Right lung (tissue), 2 donors: ENCODE measurements at regions not wholly inside any gene's neighbourhood (a gene's known extent, or its start where the extent isn't known, plus 50 kb on each side); places are given as distances from the start of the nearest gene placed in this dataset.

Source experiments
- DNase-seq, 2 donors: peaks; one replicate each; pipeline ENCODE4 v3.0.0-alpha.2; 2013

DNA sequence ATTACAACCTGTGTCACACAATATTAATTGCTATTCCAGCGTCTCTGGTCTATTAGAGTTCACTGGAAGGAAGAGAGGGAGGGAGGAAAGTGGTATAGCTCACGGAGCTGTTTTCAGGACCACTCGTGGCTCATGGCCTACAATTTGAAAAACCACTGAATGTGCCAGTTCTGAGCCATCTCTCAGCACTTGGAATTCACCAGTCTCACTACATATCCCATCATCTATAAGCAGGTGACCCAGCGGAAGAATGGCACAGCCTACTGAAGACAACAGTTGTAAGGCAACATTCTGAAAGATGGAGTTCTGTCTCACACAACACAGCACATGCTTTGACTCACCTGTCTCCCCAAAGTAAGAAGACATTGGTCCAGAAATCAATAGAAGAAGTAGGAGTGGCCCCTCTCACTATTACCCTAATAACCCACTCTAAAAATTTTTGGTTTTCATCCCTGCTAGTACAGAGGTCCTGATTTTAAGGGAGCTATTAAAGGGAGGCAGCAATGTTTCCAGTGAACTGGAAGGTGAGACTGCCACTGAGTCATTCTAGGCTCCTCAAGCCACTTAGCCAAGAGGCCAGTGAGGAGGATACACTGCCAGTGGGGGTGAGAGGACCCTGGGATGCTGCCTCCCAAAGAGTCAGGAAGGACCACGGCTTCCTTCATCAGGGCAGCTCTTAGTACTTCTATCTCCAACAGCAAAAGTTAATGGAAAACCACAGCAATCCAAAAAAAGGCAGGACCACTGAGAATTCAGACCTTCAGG, 50.0 kb upstream of the DOCK9 start:
- DNase-seq = no peak

DNA sequence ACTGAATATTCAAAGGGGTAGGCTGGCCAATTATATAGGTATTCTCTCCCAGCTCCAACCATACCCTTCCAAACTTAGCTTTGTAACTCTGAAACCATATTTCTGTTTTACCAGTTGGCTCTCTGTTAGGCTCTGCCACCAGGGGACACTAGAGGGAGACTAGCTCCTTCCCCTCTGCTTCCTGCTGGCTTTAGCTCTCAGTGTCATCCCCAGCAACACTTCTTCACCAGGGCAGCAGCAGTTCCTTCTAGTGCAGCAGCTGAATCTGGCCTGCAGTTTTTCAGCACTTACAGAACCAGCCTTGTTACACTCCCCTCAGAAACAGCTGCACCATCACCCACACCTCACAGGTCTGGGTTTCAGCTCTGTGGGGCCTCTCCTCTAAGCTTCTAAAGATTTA, 51.0 kb upstream of the DOCK9 start:
- DNase-seq = no peak

DNA sequence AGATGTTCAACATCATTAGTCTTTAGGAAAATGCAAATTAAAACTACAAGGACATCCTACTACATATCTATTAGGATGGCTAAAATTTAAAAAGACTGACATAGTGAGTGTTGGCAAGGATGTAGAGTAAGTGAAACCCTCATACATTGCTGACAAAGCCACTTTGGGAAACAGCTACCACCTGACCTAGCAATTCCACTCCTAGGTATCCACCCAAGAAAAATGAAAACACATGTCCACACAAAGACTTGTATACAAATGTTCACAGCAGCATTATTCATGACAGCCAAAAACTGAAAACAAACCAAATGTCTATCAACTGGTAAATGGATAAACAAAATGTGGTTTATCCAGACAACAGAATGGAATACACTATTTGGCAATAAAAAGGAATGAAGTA, 51.7 kb upstream of the DOCK9 start:
- DNase-seq = no peak

DNA sequence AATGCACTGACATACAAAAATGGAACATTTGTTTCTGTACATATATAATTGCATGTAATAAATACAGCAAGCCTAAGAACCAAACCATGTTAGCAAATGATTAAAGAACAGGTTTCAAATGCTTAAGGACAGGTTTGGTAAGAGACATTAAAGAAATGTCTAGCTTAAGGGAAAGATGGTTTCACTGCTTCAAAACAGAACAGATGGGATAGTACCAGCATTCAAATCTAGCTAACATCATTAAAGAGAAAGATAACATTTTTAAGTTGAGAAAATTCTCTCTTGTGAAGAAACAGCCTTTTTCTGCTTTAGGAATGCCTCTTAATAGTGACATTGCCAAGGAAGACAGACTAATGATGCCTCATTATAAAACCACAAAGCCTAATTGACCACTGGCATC, 52.5 kb upstream of the DOCK9 start:
- no peak for DNase-seq

DNA sequence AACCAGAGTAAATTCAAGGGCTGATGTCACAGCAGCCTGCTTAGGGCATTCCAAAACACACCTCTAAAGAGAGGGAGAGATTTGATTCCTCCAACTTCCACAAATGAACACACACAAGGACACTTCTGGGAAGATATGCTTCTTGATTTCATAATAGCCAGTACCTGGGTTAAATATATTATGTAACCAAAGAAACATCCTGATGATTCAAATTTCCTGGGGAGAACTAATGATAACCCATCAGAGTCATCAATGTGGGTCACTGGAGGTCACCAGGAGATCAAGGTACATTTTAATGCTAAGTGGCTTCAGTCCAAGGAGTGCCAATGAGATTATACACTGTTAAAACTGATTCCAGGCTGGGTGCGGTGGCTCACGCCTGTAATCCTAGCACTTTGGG, 54.0 kb upstream of the DOCK9 start:
- no peak for DNase-seq

DNA sequence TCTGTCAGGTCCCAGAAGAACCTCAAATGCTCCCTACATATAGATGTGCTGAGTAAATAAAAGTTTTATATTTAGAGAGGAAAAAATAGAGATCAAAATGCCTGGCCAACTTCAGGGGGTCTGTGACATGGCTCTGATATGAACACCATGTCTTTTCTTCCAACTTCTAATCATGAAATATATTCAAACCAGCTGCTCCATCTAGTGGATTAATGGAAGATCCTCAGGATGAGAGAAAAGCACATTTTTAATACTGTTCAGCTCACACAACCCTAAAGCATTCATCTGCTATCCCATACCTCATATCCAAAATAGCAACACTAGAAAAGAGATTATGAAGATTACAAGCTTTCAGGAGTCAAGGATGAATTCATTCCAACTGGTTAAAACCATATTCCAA, 56.0 kb upstream of the DOCK9 start:
- no peak for DNase-seq

DNA sequence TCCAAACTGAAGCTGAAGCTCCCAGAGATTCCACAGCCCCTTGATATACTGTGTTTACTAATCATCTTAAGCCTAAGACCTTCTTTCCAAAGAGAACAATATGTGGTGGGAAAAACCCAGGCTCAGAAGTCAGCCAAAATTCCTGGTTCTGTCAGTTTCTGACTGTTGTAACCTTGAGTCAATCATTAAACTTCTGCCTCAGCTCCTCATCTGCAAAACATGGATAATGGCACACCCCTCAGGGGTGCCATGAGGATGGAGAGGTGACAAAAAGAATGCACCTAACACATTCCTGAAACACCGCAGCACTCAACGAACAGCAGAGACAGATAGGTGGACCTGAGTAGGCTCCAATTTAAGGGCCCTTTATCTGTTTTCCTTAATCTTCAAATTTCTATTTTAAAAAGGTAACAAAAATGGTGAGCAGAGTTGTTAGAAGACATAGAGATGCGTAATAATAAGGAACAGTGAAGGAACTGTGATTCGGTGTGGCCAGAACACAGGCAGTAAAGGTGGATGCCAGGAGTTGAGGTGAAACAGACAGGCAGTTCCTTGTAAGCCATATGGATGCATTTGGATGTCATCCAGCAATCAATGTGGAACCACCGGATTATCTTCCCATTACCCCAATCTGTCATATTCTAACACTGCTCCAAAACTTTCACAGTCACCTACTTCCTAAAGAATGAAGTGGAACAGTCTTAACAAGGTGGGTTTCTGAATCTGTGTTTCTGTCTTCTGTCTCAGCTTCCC, 56.6 kb upstream of the DOCK9 start:
- DNase-seq = no peak

DNA sequence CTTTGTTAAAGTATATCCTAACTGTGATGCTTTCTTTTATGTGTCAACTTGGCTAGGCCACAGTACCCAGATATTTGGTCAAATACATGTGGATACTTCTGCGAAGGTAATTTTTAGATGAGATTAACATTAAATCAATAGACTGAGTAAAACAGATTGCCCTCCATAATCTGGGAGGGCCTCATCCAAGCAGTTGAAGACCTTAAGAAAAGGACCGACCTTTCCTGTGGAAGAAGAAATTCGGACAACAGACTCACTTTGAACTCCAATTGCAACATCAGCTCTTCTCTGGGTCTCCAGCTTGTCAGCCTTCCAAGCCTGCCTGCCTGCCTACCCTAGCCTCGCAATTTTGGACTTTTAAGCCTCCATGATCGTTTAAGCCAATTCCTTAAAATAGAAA, 57.9 kb upstream of the DOCK9 start:
- no peak for DNase-seq

DNA sequence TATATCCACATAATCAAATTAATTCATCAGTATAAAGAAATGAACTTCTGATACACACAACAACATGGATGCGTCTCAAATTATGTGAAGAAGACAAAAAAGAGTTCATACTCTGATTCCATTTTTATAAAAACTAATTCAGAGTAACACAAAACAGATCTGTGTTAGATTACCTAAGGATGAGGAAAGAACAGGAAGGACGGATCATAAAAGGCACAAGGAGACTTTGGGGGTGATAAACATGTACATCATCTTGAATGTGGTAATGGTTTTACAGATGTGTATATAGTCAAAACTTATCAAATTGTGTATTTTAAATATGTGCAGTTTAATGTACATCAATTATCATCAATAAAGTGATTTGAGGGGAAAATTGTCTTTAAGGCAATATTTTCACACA, 59.9 kb upstream of the DOCK9 start:
- DNase-seq = no peak

DNA sequence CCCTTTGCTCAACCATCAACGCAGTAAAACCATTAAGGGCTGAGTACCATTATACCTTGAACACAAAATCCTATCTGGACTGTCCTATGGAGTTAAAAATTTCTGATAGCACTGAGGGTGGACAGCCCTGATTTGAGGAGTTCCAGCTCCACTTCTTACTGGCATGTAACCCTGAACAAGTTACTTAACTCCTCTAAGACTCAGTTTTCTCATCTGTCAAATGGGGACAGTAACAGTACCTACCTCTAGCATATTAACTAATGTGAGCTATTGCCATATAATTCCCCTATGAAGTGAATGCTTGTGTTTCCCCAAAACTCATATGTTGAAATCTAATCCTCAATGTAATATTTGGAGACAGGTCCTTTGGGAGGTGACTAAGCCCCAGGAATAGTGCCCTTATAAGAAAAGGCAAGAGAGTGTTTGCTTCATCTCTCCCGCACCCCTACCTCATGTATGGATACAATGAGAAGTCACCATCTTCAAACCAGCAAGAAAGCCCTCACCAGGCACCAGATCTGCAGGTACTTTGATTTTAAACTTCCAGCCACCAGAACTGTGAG, 61.9 kb upstream of the DOCK9 start:
- no peak for DNase-seq

DNA sequence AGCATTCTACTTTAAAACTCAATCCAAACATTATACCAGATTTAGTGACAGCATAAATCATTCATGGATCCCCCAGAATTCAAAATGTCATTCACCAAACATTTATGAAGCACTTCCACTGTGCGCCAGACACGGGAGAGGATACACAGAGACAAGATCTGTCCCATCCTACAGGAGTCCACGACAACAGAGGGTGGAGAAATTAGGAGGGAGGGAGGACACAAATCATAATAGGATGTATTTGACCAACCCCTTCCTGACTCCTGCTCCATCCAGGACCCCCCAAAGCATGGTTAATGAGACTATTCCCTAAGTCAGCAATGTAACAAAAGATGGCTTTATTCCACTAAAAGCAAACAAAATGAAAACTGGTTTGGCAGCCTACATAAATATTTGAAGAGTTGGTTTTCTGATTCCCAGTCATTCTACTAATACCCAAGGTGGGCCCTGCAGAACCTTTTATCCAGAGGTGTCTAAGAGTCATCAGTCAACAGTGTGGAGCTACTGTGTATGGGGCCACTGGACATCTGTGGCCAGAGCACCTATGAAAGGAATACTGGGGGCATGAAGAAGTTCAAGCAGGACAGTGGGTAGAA, 62.8 kb upstream of the DOCK9 start:
- peak in 1 of 2 donors; percentile 18 for DNase-seq

DNA sequence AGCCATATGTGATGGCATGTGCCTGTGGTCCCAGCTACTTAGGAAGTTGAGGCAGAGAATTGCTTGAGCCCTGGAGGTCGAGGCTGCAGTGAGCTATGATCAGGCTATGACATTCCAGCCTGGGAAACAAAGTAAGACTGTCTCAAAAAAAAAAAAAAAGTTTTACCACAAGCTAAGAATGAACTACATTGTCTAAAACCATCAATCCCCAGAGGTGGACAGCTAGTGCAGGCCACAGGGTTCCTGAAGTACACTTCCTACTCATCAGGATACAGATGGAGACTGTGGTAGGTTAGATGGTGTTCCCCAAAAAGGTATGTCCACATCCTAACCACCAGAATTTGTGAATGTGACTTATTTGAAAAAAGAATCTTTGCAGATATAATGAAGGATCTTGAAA, 63.5 kb upstream of the DOCK9 start:
- DNase-seq = no peak

DNA sequence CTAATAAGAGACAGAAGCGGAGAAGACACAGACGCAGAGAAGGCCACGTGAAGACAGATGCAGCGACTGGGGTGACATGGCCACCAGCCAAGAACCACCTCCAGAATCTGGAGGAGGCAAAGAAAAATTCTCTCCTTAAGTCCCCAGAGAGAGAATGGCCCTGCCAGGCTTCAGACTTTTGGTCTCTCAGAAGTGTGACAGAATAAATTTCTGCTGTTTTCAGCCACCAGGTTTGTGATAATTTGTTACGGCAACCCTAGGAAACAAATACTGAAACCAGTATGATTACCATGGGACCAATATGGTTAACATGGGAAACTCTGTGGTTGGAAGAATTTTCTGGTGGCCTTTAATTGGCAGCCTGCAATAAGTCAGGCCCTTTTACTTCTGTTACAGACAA, 63.9 kb upstream of the DOCK9 start:
- DNase-seq = no peak

DNA sequence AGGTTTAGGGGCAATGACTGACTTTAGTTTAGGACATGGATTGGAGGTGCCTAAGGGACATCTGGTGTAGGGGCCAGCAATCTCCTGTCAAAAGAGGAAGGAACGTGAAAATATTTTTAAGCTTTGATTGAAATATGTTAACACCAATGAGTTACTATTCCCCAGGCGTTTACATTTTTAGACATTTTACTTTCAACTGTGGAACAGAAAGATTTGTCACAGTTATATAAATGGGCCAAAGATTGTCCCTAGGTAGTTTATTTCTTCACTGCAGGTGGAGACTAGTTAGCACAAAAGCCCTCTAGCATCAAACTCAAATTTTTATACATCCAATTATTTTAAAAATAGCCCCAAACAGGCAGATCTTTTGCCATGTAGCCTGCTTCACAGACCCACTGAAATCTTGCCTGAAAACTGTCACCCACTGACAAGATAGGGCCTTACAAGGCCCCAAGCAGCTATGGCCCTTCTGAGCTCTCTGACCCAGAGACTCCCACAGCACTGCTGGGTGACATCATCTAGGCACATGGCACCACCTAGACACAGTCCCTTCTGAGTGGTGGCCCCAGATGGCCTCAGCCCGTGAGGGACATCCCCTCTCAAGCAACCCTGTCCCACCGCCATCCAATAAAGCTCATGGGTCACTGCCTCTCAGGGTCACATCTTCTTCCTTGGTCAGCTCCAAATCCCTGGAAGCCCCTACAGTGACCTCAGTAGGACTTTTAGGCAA, 64.8 kb upstream of the DOCK9 start:
- no peak for DNase-seq

DNA sequence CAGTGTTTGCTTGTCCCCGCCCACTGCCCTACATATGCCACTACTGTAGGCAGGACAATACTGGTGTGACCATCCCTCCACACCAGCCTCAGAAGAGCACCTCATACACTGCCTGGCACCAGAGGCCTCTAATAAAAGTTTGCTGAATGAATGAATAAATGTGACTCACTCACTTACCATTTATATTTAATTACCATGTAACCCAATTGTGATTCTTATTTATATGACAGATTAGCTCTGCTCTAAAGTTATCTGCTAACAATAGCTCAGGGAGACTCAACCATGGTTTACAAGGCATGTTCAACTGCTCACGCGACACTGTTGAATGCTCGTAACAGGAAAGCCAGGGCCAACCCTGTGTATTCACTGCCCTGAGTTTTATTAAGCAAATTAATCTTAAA, 66.0 kb upstream of the DOCK9 start:
- DNase-seq = no peak

DNA sequence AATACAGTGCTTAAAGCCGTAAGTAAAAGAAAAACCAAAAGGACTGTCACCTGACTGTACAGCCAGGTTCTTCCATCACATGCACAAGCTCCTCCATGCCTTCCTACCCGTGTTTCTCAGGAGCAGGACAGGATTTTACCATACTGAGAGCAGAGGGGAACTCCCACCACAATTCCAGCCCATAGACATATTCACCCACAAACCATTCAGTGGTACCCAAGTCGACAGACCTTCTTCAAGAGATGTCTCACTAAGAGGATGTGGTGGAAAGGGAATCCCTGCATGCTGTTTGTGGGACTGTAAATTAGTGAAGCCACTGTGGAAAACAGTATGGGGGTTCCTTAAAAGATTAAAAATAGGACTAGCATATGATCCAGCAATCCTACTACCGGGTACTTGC, 66.9 kb upstream of the DOCK9 start:
- no peak for DNase-seq

DNA sequence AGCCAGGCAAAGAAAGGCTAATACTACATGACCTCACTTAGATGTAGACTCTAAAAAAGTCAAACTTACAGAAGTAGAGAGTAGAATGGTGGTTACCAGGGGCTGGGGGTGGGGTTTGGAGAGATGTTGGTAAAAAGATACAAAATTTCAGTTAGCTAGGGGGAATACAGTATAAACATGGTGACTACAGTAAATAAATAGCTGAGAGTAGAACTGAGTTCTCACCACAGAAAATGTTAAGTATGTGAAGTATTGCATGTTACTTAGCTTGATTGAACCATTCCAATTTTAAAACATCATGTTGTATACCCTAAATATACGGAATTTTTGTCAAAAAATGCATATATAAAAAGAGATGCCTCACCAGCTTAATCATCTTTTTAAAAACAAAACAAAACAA, 67.5 kb upstream of the DOCK9 start:
- no peak for DNase-seq

DNA sequence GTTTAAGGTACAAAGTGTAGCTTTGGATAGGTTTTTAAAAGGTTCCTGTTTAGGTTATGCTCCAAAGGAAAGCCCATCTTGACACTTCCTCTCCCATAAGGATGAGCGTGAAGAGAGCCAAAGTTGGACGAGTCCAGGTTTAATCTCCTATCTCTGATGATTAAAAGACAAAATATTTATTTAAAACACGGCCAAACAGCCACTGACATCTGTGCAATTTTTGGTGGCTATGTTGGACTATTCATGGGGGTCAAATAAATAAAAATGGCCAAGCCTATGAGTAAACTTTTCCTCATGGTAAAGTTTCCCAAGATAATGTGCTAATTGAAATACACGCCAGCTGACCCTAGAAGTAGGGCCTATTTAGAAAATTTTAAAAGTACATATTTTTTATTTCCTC, 69.0 kb upstream of the DOCK9 start:
- no peak for DNase-seq

DNA sequence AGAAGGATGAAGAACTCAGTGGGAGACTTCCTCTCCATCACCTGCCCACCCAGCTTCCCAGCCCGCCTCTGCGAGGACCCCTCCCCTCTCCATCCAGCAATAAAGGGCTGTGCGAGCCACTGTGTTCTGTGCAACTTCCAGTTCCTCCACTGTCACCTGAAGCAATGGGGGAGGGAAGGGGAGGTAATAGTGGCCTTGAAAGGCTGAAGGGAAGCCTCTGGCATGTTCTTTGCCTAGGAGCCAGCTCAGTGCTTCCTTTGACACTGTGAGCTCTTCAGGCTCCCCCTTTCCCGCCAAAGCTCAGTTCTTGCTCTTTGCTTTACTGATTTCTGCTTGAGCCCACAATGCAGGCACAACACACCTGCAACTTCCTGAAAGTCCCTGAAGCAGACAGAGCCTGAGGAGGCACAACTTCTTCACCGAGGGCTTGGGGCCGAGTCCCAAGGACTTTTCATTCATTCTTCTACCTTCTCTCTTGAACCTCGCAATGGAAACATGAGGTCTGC, 73.2 kb upstream of the DOCK9 start:
- no peak for DNase-seq

DNA sequence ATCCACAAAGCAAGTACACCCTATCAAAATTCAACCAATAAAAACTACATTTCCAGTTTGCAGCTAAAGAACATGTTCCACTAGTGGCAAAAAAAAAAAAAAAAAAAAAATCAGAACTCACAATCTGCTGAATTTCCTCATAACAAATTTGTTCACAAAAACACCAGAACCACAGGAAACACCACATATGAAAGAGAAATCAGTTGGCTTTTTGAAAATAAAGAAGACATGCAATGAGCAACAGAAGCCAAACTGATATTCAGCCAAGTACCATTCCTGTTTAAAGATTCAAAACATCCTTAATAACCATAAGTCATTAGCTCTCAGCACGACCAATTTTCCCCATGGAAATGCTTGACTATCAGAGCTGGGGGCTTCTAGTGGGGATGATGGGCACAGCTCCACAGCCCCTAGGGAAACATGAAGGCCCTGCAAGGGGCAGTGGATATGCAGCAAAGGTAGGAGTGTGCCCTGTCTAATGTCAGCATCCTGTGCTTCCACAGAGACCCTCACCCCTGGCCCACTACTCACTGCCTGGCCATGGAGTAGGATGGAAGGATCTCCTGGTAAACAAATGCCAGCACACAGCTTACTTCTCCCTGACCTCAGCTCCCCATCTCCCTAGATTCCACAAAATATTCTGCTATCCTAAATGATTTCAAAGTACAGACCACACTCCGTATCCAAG, 74.0 kb upstream of the DOCK9 start:
- DNase-seq = no peak

DNA sequence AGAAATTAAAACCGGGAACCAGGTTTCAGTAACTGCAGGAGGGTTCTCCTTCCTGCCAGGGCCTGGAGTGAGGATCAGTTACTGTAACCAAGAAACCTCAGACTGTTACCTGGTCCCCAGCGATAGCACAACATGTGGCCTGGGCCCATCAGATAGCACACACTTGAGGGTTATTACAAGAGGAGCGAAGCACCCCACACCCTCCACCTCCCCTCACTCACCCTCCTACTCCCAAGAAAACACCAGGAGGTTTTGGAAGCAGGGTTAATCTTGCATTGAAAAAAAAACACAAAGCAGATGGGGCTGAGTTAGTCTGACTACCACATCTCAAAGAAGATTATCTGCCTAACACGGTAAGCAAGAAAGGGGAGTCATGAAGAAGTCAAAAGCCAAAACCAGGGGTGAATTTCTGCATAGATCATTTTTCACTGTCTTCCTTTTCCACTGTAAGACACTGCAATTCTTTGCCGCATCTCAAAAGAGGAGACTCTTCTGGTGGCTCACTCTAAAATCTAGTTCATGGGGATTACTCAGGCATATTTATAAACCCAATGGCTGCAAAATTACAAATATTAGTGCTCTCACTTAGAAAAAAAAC, 75.9 kb upstream of the DOCK9 start:
- DNase-seq = no peak
